HEK293T (cell line): ENCODE measurements at regions not wholly inside any gene's neighbourhood (a gene's known extent, or its start where the extent isn't known, plus 50 kb on each side); places are given as distances from the start of the nearest gene placed in this dataset.

Experiments
- BHLHE40 ChIP-seq: fragments of 450-650 bp; IDR thresholded peaks from 2 replicates; pipeline ENCODE4 v1.6.1; 2016; ENCODE audit warnings: mild to moderate bottlenecking, moderate library complexity, borderline replicate concordance
- ELF4 ChIP-seq: fragments of 450-650 bp; IDR thresholded peaks from 2 replicates; pipeline ENCODE4 v1.6.1; 2017; ENCODE audit warnings: antibody characterized with exemption
- FOXK2 ChIP-seq: fragments of 450-650 bp; IDR thresholded peaks from 2 replicates; pipeline ENCODE4 v1.6.1; 2016; ENCODE audit warnings: mild to moderate bottlenecking
- LEF1 ChIP-seq: fragments of 450-650 bp; IDR thresholded peaks from 2 replicates; pipeline ENCODE4 v1.6.1; 2017; ENCODE audit warnings: mild to moderate bottlenecking, borderline replicate concordance
- PKNOX1 ChIP-seq: fragments of 450-650 bp; IDR thresholded peaks from 2 replicates; pipeline ENCODE4 v1.6.1; 2016
- SP1 ChIP-seq: fragments of 450-650 bp; IDR thresholded peaks from 2 replicates; pipeline ENCODE4 v1.6.1; 2017

GRCh38 chr1:50358962-50359361 lies 64.3 kb downstream of the DMRTA2 start:
- TF ChIP-seq BHLHE40: no peak
- TF ChIP-seq SP1: no peak
- no peak for TF ChIP-seq FOXK2
- no peak for TF ChIP-seq PKNOX1
- no peak for TF ChIP-seq LEF1
- TF ChIP-seq ELF4: no peak
